ENCODE measurements at regions not wholly inside any gene's neighbourhood (a gene's known extent, or its start where the extent isn't known, plus 50 kb on each side); places are given as distances from the start of the nearest gene placed in this dataset.
"Not testable (repeated sequence)": the region's sequence is repeated elsewhere in the genome, so short reads cannot be mapped to it uniquely, and the experiment has no call there.

DNA sequence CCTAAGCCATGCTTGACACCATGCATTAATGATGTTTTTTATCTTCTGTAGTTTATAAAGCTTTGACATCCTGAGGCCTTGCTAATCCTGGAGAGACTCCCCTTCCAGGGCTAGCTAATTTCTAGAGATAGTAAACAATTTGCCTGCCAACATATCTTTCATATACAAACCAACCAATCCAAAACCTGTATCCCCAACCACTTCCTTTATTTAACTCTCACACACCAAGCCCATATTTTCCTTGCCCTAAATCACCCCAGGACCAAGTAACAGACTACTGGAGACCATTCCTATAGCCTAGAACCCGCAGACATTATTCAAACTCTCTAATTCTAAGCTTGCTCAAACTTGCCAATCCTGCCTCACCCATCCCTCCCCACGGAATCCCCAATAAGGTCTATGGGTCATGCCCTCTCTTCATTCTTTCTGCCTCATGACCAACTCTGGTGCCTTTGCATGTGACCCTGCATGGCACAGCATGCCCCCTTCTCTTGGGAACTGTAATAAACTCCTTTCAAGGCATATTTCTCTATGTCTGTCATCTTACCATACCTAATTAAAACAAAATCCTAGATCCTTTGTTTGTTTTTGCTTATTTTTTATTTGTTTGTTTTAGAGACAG lies 116.6 kb upstream of the CACUL1 start:
- ATAC-seq, result peak; percentile 36

DNA sequence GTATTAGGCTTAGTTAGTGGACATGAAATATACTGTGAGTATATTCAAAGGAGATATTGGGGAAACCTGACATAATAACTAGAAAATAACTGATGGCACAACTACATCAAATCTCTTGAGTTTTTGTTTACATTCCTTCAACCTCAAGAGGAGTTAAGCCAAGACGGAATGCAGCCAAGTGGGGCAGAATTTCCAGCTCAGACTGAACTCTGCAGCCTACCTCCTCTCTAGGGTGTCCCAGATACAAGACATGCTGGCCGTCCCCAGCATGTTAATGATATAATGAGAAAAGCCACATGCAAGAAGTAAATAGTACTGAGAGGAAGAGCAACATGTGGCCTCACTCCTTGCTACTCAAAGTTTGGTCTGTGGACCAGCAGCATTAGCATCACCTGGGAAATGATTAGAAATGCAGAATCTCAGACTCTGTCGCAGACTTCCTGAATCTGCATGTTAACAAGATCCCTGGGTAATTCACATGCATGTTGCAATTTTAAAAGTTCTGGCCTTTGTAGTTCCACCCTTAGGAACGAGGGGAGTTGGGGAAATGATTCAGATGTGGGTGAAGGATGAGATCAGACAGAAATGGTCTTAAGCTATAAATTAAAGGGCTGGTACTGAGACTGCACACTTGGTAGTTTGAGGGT lies 118.4 kb upstream of the CACUL1 start:
- no peak for ATAC-seq

DNA sequence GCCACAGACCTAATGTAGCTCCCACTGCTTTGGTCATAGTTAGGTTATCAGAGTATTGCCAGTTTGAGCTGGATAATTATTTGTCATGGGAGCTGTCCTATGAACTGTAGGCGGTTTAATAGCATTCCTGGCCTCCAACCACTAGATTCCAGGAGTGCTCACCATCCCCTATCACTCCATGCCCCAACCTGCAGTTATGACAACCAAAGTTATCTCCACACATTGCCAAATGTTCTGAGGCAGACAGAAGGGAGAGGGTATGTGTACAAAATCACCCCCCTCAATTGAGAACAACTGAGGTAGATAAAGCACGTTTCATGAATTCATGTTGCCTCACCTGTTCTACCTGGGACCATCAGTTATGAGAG lies 119.0 kb upstream of the CACUL1 start:
- ATAC-seq, result no peak

DNA sequence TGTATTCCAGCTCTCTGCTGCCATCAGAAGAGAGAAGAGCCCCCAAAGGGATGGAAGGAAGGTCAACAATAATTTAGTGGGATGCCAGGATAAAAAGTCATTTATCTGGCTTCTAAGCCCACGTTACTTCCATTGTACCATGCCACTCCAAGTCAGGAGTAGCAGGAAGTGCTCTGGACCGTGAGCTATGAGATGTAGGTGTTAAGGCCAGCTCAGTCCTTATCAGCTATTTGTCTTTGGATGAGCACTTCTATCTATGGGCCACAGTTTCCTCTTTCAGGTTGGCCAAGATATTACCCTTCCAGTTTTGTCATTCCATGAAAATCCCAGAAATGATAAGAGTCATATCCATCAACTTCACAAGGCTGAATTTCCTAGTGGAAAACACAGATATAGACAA lies 119.4 kb upstream of the CACUL1 start:
- ATAC-seq, result no peak

DNA sequence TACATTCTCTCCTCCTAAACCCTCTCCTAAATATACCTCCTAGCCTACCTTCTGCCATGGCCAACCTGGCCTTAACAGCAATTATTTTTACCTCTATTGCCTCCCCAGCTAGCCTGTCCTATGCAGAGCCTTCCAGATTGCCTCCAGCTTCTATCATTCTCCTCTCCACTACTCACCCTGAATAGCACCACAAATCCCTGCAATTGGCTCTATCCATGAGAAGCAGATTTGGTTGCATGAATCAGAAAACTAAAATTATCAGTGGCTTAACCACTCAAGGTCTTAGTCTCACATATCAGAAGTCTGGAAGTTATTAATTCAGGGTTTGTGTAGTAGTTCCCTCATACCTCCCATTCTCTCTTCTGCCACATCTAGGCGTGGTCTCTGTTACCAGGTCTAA lies 120.3 kb upstream of the CACUL1 start:
- ATAC-seq, result no peak

DNA sequence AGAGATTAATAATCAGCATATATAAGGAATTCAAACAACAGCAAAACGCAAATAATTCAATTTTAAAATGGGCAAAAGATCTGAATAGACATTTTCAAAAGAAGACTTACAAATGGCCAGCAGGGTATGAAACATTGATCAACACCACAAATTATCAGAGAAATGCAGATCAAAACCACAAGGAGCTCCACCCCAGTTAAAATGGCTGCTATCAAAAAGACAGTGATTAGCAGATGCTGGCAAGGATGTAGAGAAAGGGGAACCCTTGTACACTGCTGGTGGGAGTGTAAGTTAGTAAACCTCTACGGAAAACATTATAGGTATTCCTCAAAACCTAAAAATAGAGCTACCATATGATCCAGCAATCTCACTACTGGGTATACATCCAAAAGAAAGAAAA lies 128.0 kb upstream of the CACUL1 start:
- no peak for ATAC-seq

DNA sequence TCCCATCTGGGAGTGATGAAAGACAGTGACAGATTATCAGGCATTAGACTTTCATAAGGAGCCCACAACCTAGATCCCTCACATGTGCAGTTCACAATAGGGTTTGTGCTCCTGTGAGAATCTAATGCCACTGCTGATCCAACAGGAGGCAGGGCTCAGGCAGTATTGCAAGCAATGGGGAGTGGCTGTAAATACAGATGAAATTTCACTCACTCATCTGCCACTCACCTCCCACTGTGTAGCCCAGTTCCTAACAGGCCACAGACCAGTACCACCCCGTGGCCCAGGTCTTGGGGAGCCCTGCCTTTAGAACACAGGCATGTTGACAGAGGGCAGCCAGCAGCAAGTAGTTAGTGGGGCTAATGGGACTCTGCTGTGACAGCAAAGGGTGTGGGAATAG lies 137.3 kb upstream of the NANOS1 start:
- no peak for ATAC-seq

DNA sequence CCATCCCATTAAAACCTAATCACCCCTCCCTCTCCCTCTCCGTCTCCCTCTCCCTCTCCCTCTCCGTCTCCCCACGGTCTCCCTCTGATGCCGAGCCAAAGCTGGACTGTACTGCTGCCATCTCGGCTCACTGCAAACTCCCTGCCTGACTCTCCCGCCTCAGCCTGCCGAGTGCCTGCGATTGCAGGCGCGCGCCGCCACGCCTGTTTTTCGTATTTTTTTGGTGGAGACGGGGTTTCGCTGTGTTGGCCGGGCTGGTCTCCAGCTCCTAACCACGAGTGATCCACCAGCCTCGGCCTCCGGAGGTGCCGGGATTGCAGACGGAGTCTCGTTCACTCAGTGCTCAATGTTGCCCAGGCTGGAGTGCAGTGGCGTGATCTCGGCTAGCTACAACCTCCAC lies 134.6 kb upstream of the NANOS1 start:
- ATAC-seq, result not testable (repeated sequence)

DNA sequence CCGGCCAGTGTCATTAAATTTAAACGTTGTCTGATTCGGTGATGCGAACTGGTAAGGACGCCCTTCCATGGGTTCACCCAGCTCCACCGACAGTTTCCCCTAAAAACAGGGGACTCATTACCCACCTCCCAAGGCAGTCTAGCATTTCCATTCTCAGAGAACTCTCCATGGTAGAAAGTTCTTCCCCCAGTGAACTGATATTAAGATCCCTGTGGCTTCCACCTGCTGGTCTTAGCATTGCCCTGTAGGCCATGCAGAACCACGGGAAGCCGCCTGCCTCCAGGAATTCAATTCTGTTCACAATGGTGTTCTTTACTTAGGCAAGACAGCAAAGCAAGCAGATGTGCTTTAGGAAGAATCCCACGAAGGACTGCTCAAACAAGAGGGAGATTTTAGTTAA lies 128.9 kb upstream of the NANOS1 start:
- no peak for ATAC-seq

DNA sequence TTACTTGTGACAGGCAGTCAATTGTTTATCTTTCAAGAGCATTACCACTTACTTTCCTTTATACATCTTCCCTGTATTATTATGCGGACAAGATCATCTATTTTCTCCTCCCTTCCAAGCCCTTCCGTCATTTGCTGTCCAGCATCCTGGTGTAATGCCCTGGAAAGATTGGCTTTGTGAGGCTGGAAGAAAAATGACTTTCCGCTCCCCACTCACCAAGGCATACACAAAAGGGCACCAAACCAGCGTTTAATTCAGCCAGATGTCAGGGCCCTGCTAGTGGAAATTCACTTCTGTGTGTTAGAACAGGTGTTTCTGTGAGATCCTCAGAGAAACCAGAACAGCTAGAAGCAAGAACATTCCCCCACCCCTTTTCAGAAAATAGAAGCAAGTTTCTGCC lies 128.1 kb upstream of the NANOS1 start:
- ATAC-seq, result no peak

DNA sequence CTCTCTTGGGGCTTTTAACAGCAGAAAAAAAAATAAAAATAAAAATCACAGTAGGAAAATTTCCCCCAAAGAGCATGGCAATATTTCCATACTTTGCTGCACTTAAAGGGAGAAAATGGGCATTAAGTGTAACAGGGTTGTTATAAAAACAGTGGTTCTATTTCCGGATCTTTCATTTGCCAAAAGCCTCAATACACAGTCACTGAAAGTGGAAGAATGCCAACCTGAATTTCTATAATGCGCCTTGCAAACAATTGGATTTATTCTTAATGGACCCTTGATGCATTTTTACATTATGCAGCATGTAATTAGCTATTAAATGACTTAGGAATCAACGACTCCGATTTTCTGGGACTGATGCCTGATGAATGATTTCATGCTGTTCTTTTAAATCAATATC lies 127.6 kb upstream of the NANOS1 start:
- no peak for ATAC-seq

DNA sequence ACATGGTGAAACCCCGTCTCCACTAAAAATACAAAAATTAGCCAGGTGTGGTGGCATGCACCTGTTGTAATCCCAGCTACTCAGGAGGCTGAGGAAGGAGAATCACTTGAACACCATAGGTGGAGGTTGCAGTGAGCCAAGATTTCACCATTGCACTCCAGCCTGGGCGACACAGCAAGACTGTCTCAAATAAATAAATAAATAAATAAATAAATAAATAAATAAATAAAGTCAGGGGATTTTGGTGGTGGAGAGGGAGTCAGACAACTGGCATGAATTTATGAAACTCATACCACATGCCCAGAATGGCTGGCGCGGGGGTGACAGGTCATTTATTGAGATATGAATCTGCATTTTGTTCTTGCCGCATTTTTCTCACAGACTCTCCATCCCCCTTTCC lies 126.9 kb upstream of the NANOS1 start:
- ATAC-seq, result not testable (repeated sequence)

DNA sequence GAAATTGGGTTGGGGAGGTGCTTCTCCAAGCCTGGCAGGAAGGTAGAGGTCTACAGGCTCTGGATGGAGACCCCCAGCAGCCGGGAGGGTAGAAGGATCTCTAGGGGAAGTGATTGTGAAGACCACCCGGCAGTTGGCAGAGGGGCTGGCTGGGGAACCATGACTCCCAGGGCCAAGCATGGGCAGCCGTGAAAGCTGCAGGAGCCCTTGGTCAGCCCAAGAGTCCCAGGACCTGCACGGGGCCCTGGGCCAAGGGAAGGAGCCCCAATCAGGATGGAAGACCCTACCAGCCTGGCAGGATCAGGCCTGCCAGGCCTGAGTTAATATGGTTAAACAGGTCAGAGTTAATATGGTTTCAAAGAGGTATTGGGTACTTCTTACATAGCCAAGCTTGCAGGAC lies 126.3 kb upstream of the NANOS1 start:
- ATAC-seq, result no peak

DNA sequence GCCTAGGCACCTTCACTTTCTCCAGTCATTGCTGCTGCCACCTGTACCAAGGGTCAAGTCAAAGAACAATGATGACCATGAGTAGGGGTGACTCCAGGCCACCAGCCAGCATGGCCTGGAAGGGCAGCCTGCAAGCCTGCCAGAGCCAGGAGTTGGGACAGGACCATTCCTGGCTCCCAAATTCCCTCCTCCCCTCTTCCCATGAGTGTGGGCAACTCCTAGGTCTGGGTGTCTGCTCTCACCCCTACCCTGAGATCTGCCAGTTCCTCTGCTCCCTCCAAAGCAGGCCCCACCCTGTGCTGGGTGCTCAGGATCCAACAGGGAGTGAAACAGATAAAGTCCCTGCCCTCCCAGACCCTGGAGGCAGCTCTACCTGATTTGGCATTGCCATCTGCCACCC lies 125.8 kb upstream of the NANOS1 start:
- no peak for ATAC-seq

DNA sequence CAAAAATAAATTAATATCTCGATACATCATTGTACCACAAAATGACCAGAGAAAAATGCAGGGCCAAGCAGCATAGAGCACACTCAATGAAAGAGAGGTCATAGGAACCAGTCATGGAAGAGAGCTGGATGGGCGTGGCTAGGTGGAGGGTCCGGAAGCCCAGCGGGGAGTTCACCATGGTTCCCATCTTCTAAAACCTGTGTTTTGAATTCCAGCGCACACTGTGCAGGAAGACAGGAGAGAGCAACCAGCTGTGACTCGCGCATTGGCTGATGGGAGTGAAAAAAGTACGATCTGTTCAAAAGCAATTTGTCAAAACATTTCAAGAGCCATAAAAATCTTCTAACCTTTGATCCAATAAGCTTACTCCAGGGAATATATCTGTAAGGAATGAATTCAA lies 125.2 kb upstream of the NANOS1 start:
- ATAC-seq, result no peak

DNA sequence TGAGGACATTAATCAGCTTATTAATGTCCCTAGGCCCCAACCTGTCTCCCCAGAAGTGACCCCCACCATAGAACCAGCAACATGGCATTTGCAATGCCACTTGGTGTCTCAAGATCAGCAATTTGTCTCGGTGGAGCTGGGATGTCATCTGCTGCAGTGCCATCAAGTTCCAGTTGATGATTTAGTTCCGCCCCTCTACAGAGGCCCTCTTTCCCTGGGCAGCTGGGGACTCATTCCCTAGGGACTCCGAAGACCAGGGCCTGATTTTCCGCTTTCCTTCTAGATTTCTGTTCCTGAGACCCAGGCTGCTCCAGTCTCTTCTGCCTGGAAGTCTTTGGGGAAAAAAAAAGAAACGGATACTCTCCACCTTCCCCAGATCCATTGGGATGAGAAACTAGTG lies 122.5 kb upstream of the NANOS1 start:
- no peak for ATAC-seq

DNA sequence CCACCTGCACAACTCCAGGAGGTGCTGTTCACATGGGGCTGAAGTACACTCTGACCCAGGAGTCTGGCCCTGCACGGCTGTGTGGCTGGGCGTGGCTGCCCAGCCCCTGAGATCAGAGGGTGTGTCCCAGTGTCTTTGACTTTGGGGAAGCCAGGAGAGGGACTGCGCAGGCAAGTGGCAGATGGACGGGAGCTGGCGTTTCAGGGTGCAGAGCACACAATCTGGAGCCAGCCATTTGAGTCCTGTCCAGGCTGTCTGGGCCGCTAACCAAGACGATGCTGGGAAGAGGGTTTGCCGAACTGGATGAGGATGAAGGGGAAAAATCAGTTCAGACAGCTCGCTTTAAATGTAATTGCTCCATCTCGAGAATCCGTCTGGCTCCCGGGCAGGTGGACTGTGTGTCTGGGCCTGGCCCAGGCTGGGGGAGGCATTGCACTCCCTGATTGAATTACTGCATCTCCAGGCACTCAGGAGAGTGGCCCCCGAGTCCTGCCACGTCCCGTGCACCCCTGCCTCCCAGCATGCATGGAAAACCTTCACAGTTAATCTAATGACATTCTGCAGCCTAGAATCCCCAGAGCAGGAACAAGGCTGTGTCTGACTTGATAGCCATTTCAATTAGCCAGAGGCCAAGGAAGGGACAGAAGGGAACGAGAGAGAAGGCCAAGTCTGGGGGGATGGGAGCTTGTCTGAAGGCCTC lies 120.8 kb upstream of the NANOS1 start:
- ATAC-seq, result peak; percentile 33

DNA sequence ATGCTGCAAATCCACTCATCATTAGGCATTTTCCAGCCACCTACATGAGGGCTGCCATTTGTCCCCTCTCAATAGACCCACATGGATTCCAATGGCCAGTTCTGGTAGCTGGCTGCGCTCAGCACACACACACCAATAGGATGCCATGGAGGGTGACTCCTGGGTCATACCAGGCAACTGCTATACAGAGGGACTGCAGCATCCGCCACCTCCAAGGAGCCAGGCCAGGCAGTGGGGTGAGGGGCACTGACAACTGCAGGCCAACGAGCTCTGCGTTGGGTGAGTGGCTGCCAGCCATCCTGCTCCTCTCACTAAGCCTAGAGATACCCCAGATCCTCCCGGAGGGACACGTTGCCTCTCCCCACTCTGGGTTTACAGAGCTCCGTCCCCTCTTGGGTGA lies 118.8 kb upstream of the NANOS1 start:
- ATAC-seq, result no peak

DNA sequence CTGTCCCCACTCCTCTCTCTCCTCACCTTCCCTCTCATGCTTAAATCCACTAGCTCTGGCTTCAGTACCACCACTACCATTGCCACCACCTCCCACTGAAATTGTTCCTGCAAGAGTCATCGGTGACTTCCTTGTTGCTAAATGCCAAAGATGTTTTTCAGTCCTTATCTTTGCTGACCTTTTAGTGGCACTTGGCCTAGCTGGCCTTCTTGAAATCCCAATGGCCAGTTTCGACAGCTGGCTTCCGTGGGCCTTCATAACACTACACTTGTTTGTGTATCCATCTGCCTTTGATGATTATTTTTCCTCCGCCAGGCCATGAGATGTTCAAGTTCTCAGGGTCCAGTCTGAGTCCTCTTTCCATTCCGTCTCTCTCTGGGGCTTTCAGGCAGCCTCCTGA lies 118.2 kb upstream of the NANOS1 start:
- no peak for ATAC-seq

DNA sequence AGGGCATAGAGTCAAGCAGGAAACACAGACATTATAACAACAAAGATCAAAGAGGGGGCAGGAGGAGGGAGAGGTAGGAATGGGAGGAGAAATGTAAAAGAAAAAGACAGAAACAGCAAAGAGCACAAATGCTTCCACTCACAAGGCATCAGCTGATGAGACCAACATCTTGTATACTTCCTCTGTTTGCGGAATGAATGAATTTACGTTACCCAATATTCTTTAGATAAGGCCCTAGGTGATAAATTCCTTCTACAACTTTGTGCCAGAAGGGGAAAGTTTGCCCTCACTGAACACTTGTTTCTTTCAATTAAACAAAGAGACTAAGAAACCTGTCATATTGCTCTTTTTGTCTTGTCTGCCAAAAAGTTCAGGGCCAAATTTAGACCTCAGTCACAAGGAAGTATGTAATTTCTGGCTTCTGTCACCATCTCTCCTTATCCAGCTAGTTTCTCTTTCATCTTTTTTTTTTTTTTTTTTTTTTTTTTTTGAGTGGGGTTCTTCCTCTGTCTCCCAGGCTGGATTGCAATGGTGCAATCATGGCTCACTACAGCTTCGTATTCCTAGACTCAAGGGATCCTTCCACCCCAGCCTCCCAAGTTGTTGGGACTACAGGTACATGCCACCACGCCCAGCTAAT lies 116.4 kb upstream of the NANOS1 start:
- no peak for ATAC-seq

DNA sequence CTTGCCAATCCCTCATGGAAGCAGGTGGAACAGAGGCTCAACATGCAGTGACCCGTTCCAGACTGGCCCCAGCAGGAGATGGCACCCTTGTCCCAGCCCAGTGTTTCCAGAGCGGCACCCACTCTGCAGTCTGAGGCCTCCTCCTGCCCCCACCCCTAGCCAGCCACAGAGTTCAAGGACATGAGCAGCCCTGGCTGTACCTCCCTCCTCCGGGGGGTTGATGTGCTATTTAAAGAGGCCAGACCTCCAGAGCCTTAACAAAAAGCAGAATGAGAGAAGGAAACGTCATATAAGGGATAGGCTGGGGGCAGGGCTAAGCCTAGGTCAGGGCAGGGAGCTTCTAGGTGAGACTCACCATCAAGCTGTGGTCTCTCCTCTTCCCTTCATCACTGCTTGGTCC lies 115.7 kb upstream of the NANOS1 start:
- ATAC-seq, result no peak

DNA sequence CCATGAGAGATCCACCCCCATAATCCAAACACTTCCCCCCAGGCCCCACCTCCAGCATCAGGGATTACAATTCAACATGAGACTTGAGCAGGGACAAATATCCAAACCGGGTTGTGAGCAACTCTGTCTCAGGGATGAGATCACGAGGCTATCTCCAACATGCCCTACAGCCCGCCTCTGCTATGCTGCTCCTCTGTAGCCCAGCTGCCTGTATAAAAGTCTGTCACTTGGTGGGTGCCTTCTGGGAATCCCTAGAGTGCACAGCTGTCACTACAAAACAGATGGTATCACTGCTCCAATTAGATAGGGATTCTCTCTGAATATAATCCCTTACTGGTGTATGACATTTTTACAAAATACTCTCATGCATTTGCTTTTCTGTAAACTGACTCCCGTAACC lies 114.9 kb upstream of the NANOS1 start:
- ATAC-seq, result no peak

DNA sequence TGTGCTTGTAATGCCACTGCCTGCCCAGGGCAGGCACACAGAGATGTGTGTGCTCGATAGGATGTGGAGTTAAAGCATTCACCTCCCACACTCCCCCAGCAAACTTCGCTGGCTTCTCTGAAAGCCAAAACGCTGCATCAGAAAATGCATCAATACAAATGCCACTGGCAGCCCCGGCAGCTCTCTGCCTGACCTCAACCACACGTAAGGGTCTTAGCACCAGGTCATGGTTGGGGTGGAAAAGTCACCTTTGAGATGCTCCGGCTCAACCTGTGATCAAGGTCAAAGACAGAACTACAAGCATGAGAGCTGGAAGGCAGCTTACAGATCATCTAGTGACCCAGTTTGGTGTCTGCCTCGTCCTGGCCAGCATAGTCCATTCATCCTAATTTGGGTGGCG lies 114.4 kb upstream of the NANOS1 start:
- no peak for ATAC-seq

DNA sequence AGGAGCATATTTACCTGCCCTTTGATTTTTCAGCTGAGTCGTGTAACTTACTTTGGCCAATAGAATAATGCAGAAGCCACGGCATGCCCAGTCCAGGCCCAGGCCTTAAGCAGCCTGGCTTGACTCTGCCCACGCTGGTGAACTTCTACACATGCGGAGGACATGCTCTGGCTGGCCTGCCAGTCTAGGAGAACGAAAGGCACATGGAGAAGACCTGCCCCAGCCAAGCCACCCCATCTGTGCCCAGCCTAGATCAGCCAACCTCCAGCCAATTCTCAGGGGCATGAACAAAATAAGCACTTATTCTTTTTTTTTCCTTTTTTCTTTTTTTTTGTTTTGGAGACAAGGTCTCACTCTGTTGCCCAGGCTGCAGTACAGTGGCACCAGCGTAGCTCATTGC lies 112.7 kb upstream of the NANOS1 start:
- ATAC-seq, result no peak

All from esophagus mucosa (tissue), 1 donor.